ENCODE measurements at regions not wholly inside any gene's neighbourhood (a gene's known extent, or its start where the extent isn't known, plus 50 kb on each side); places are given as distances from the start of the nearest gene placed in this dataset.

GRCh38 chr7:142425281-142425680 is 167.4 kb upstream of the PRSS58 start:
- DNase-seq (ENCODE audit: low spot score) = no peak
- no peak for TF ChIP-seq CBFB (CRISPR knock-in tag; IDR thresholded peaks at IDR 0.05; ENCODE audit: low read depth)
- TF ChIP-seq E2F5 (CRISPR knock-in tag; IDR thresholded peaks at IDR 0.05) = no peak
- TF ChIP-seq ETV6 (CRISPR knock-in tag; IDR thresholded peaks at IDR 0.05) = no peak
- TF ChIP-seq NR2C2 (CRISPR knock-in tag; IDR thresholded peaks at IDR 0.05) = no peak
- TF ChIP-seq AFF4 (CRISPR knock-in tag; IDR thresholded peaks at IDR 0.05; ENCODE audit: borderline replicate concordance) = no peak
- no peak for TF ChIP-seq AR (CRISPR knock-in tag; IDR thresholded peaks at IDR 0.05)
- no peak for TF ChIP-seq ZMAT4 (CRISPR knock-in tag; IDR thresholded peaks at IDR 0.05)

GRCh38 chr7:142422621-142423020 is 164.8 kb upstream of the PRSS58 start:
- ATAC-seq = no peak
- CTCF ChIA-PET = interaction anchor here (0.9 to 3.3 kb wide), 5 partner anchors 16 to 136 kb away, joined by 3 to 14 read pairs (median 4); no protein-coding TSS in a partner anchor
- no peaks in the 10 kb centered on the region; the same call in 1 of the 2 replicates for H3K27me3 Mint-ChIP-seq (ENCODE audit: low read depth)
- H3K4me3 Mint-ChIP-seq = no peak overlapping the region
- POLR2A ChIA-PET = no interaction called here
- no peak for TF ChIP-seq HMGXB4 (CRISPR knock-in tag; IDR thresholded peaks at IDR 0.05)
- TF ChIP-seq ATF3 (CRISPR knock-in tag; conservative IDR thresholded peaks at IDR 0.05) = no peak
- TF ChIP-seq ATF2 (CRISPR knock-in tag; IDR thresholded peaks at IDR 0.05; ENCODE audit: borderline replicate concordance, low read depth) = no peak
- no peak for DNase-seq (ENCODE audit: low spot score)
- H3K27ac Mint-ChIP-seq = no peak overlapping the region
- no peaks in the 10 kb centered on the region for H3K9me3 Mint-ChIP-seq
- peaks cover 10% of the 10 kb centered on the region for H3K4me1 Mint-ChIP-seq
- H3K36me3 Mint-ChIP-seq = no peaks in the 10 kb centered on the region

More at GRCh38 chr7:142425281-142425680, 167.4 kb upstream of the PRSS58 start:
- Mint-ChIP-seq H3K9me3 (no peaks in the 10 kb centered on the region), H3K4me1 (peaks cover 5% of the 10 kb centered on the region), H3K27ac (no peak overlapping the region), H3K4me3 (no peak overlapping the region), H3K36me3 (no peaks in the 10 kb centered on the region), H3K27me3 (ENCODE audit: low read depth) (no peaks in the 10 kb centered on the region; the same call in 1 of the 2 replicates)
- ChIA-PET POLR2A (no interaction called here), CTCF (interaction anchor here (0.7 to 3.3 kb wide), 4 partner anchors 12 to 132 kb away, joined by 3 to 14 read pairs (median 3); no protein-coding TSS in a partner anchor)
- no peak for ATAC-seq
